ENCODE measurements at regions not wholly inside any gene's neighbourhood (a gene's known extent, or its start where the extent isn't known, plus 50 kb on each side); places are given as distances from the start of the nearest gene placed in this dataset.

- TF ChIP-seq RAD21 (IDR thresholded peaks at IDR 0.05; ENCODE audit: low read depth) (no peak), MAX (IDR thresholded peaks at IDR 0.05) (no peak), CREB1 (IDR thresholded peaks at IDR 0.05; ENCODE audit: low read depth) (no peak), TEAD4 (IDR thresholded peaks at IDR 0.05) (no peak), YY1 (IDR thresholded peaks at IDR 0.05; ENCODE audit: low read depth) (no peak), FOXM1 (IDR thresholded peaks at IDR 0.05; ENCODE audit: borderline replicate concordance, low read depth) (no peak), REST (IDR thresholded peaks at IDR 0.05; ENCODE audit: low read depth) (no peak), CEBPB (IDR thresholded peaks at IDR 0.05) (no peak), ZBTB7A (IDR thresholded peaks at IDR 0.05; ENCODE audit: low read depth) (no peak), EP300 (IDR thresholded peaks at IDR 0.05; ENCODE audit: borderline replicate concordance) (no peak)
- TF ChIP-seq, protein P1, sequence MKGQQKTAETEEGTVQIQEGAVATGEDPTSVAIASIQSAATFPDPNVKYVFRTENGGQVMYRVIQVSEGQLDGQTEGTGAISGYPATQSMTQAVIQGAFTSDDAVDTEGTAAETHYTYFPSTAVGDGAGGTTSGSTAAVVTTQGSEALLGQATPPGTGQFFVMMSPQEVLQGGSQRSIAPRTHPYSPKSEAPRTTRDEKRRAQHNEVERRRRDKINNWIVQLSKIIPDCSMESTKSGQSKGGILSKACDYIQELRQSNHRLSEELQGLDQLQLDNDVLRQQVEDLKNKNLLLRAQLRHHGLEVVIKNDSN (IDR thresholded peaks at IDR 0.05), result no peak
These were observed 83.6 kb downstream of the RHOB start for GRCh38 chr2:20530520-20530919.
